EH (cell line): ENCODE measurements at regions not wholly inside any gene's neighbourhood (a gene's known extent, or its start where the extent isn't known, plus 50 kb on each side); places are given as distances from the start of the nearest gene placed in this dataset.
A peak's percentile ranks its signal among the peaks of the same experiment; 100 is the strongest.
"Not testable (repeated sequence)": the region's sequence is repeated elsewhere in the genome, so short reads cannot be mapped to it uniquely, and the experiment has no call there.

Experiments
- DNase-seq: peaks from one replicate; pipeline ENCODE4 v3.0.0-alpha.2; 2015; ENCODE audit warnings: low read depth

DNA sequence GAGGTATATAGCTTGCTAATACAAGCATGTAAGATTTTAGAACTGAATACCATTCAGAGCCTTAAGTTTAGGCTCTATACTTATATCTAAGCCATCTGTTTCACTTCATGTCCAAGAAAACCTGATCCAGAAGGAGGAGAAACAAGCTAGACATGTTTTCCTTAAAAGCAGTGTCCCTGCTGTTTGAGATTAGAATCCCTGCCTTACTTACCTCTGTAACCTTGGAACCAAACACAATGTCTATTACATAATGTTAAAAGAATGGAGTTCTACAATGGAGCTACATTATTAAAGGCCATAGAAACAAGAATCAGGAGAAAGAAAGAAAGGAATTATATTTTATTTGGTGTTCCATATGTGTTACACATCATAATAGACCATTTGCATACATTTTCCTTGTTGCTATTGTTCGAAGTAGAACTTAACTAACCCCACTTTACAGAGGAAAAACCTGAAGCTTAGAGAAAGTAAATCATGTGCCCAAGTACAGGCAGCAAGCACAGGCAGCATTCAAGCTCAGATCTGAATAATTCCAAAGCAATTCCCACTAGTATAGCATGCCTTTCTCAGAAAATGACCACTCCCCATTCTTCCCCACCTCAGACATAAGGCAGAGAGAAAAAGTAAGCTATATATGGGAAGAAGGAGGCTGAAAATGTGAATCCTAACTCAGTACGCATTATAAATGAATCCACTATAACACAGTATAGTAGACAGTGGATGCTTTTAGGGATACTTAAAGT lies 380.1 kb upstream of the SPAG17 start:
- no peak for DNase-seq

GRCh38 chr1:118563981-118564951 lies 379.2 kb upstream of the SPAG17 start:
- peak; percentile 2 for DNase-seq

GRCh38 chr1:118558933-118559332 lies 373.9 kb upstream of the SPAG17 start:
- DNase-seq, result no peak

DNA sequence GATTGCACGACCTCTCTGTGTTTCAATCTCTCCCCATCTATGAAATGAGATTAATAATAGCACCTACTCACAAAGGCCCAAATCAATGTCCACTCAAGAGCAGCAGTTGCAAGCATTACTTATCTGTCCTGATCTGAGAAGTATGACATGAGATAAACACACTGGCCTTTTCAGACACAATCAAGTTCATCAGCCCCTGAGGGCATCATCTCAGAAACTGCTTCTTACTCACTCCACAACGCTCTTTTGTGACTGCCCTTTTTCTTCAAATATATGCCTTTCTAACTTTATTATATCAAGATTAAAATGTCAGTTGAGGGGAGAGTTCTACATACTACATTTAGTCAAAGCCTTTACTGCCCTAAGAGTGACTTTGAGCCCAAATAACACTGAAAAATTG lies 371.9 kb upstream of the SPAG17 start:
- DNase-seq, result no peak

- no peak for DNase-seq
Measured at GRCh38 chr1:118555638-118556037, 370.6 kb upstream of the SPAG17 start.

GRCh38 chr1:118535901-118536300 lies 350.9 kb upstream of the SPAG17 start:
- no peak for DNase-seq

DNA sequence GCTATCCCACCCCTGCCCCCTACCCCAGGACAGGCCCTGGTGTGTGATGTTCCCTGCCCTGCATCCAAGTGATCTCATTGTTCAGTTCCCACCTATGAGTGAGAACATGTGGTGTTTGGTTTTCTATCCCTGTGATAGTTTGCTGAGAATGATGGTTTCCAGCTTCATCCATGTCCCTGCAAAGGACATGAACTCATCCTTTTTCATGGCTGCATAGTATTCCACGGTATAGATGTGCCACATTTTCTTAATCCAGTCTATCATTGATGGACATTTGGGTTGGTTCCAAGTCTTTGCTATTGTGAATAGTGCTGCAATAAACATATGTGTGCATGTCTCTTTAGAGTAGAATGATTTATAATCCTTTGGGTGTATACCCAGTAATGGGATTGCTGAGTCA lies 326.9 kb upstream of the SPAG17 start:
- DNase-seq, result not testable (repeated sequence)

GRCh38 chr1:118504867-118505266 lies 319.8 kb upstream of the SPAG17 start:
- DNase-seq, result no peak

GRCh38 chr1:118504221-118504644 lies 319.2 kb upstream of the SPAG17 start:
- no peak for DNase-seq

GRCh38 chr1:118503752-118504151 lies 318.7 kb upstream of the SPAG17 start:
- DNase-seq, result no peak

- no peak for DNase-seq
Measured at GRCh38 chr1:118494998-118495397, 310.0 kb upstream of the SPAG17 start.

- no peak for DNase-seq
Measured at GRCh38 chr1:118488787-118489186, 303.8 kb upstream of the SPAG17 start.

- DNase-seq, result no peak
Measured at GRCh38 chr1:118487932-118488331, 302.9 kb upstream of the SPAG17 start.

DNA sequence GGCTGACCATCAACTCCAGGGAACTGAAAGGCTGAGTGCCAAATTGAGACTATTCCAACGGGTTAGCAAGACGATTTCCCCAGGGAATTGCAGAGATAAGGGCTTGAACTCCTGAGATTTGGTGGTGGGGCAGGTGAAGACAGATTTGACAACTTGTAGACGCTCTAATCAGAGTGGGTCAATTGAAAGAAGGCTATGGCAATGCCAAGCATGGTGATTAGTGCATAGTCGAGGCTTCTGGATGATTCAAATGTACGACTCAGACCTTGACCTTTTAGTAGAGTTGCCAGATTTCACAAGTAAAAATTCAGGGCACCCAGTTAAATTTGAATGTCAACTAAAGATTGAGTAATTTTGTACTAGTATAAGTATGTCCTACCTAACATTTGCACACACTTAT lies 302.1 kb upstream of the SPAG17 start:
- no peak for DNase-seq

DNA sequence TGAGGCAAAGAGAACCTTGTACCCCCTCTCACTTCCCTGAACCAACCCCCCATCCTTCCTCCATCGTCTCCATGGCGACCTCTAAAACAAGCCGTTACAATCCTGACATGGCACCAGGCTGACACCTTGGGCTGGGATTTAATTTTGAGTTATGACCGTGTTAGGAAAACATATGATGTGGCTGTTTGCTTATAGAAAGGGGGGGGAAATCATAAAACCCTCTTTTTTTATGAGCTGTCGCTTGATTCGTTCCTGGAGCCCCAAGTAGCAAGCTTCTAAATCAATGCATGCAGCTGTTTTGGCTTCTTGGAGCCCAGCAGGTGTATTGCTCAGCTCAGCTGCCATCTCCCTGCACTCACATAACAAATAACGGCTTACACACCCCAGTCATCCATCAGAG lies 301.2 kb upstream of the SPAG17 start:
- DNase-seq, result no peak

DNA sequence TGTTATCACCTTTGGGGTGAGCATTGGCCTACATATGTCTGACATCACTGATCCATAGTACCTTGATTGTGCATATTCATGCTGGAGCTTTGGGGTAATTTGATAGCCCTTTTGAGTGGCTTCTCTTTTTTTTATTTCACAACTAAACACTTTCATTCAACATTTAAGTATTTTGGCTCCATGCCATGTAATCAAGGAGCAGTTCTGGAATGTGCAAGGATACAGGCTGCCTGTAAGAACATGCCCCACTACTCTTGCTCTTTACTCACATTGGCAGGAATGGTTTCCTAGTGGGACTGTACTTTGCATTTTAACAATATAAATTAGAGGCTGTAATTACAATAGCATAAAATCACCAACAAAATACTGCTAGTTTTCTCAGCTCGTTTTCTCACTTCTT lies 300.7 kb upstream of the SPAG17 start:
- peak; percentile 4 for DNase-seq

DNA sequence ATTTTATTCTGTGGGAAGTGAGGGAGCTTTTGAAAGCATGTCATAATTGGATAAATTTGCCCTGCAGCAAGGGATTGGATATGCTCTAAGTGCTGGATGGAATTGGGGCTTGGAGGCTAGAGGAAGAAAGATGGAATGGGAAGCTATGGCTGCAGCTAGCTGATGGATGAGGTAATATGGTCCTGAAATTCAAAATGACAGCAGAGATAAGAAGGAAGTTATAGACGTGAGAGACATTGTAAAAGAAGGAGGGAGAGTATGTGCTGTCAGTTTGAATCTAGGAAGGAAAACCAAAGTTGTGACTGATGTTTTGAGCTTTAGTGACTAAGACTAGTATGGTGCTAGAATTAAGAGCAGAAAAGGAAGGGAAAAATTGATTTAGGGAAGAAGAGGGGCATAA lies 299.9 kb upstream of the SPAG17 start:
- no peak for DNase-seq

DNA sequence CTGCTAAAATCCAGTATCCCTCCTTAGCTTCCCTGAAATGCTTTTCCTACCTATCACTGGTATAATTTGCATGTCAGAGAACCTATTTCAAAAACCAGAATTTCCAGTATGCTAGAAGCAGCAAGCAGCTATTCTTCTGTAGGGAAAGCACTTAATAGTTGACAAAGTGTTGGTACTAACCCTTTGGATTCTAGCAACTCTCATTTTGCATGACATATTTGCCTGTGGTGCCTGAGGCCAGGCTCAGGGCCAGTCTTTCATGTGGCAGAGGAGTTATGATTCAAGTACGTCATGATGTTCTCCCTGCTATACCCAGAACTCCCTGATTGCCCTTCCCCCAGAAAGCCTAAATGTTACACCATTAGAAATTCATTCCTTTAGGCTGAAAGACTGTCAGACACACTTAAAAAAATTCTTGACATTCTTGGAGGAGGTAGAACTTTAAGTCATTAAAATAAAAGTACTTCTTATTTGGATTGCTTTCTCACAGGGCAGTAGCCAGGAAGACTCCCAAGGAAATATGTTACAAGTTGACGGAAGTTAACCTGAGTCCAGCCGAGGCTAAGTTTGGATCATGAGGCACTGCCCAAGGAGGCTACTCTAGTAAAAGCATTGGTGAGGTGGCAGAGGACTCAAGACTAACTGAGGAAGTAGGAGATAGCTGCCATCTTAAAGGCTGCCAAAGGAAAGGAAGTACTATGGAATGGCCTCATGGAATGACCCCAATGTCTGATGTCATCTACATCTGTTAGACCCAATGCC lies 298.4 kb upstream of the SPAG17 start:
- DNase-seq, result peak; percentile 5

- DNase-seq, result no peak
Measured at GRCh38 chr1:118481126-118481525, 296.1 kb upstream of the SPAG17 start.

DNA sequence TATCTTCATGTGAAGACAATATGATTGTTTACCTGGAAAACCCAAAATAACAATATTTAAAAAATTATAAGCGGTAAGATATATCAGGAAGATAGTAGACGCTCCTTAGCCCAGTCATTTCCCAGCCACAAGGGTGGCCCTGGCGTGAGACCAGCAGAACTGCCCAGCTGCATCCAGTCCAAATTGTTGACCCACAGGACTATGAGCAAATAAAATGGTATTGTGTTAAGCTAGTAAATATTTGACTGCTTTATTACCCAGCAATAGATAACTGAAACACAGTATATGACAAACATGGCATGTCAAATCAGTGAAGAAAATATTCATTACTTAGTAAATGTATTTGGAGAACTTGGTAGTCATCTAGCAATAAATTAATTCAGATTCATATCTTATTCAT lies 294.3 kb upstream of the SPAG17 start:
- no peak for DNase-seq

DNA sequence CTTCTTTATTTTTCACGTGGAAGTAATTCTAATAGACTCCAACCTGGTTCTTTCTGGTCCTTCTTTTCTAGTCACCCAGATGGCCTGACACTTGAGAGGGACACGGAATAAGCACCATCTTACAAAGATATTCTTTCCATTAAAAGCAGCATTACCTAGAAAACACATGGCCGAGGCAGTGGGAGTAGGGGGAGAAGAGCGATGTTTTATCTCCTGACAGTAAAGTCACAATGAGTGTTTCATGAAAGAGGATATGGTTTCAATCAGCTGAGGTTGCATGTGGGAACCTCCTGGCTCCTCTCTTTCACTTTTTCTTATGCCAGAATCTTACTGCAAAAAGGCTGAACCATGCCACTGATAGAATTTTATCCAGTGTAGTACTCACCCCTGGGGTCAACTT lies 288.8 kb upstream of the SPAG17 start:
- DNase-seq, result no peak

DNA sequence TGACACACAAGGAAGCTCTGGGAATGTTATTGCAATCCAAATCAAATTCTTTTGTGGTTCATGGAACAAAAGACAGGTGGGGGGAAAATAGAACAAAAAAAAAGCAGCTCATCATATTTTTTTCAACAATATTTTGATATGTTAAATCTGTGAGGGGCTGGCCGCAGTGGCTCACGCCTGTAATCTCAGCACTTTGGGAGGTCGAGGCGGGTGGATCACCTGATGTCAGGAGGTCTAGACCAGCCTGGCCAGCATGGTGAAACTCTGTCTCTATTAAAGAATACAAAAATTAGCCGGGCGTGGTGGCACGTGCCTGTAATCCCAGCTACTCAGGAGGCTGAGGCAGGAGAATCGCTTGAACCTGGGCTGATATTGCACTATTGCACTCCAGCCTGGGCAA lies 279.4 kb upstream of the SPAG17 start:
- DNase-seq, result not testable (repeated sequence)
